ENCODE measurements at regions not wholly inside any gene's neighbourhood (a gene's known extent, or its start where the extent isn't known, plus 50 kb on each side); places are given as distances from the start of the nearest gene placed in this dataset.
"Not testable (repeated sequence)": the region's sequence is repeated elsewhere in the genome, so short reads cannot be mapped to it uniquely, and the experiment has no call there.

DNA sequence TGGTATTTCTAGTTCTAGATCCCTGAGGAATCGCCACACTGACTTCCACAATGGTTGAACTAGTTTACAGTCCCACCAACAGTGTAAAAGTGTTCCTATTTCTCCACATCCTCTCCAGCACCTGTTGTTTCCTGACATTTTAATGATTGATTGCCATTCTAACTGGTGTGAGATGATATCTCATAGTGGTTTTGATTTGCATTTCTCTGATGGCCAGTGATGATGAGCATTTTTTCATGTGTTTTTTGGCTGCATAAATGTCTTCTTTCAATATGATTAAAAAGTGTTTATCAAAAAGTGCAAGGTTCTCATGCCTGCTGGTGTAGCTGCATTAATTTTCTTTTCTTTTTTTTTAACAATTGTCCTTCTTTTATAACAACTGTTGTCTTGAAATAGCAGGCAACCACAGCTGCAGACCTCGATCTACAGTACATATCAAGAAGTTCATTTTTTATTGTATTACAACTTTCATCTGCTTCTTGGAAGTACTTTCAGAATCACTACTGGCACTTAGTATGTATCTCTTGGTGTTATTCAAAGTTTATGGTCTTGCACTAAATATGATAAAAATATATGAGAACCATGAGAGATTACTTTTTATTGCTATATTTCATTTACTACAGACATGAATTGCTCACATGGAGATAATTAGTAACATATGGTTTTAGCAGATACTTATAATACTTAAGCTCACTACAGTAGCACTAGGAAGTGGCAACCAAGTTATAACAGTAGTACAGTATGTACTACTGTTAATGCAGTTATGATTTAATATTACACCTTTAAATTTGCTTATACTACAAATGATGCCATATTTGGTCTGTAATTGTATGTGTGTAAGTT is 358.0 kb downstream of the ETV1 start:
- not testable (repeated sequence) for ATAC-seq; DNase-seq (ENCODE audit: low spot score)

DNA sequence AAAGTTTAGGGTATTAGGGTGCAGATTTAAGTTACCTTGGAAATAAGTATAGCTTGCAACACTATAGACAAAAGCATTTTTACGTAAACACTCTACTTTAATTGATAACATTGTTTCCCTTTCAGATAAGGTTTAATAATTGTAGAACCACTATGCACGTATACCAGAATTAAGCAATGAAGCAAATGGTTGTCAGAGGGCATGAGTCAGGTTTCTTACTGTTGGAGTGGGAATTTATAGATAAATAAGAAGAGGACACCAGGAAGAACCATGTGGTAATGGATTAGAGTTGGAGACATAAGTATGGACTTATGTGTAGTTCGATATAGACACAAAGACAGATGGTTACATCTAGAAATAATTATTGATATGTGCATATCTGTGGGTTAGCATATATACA is 355.6 kb downstream of the ETV1 start:
- no peak for DNase-seq (ENCODE audit: low spot score)
- ATAC-seq = no peak

- ATAC-seq = no peak
- DNase-seq (ENCODE audit: low spot score) = no peak
Observed at GRCh38 chr7:13639396-13639795, 350.1 kb downstream of the ETV1 start.

DNA sequence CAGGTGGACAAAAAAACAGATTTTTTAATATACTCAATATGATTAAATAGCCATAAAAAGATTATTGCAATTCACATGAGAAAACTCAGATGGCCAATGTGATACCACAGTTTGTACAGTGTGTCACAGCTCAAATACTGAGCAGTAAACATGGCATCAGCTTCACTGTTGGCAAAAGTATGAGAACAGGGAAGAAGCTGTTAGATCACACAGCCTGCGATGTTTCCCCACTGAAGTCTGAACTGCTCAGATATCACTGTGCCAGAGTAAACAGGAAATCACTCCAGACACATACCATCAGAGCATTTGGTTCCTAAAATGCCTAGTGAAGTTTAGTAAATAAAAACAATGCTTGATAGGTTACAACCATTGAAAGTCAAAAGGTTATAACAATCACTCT is 347.8 kb downstream of the ETV1 start:
- no peak for DNase-seq (ENCODE audit: low spot score)
- ATAC-seq = no peak

- ATAC-seq (no peak), DNase-seq (ENCODE audit: low spot score) (no peak)
Observed at GRCh38 chr7:13651167-13651566, 338.3 kb downstream of the ETV1 start.

- DNase-seq (ENCODE audit: low spot score) (no peak), ATAC-seq (no peak)
Observed at GRCh38 chr7:13656330-13656729, 333.1 kb downstream of the ETV1 start.

GRCh38 chr7:13673290-13673689 is 316.2 kb downstream of the ETV1 start:
- no peak for DNase-seq (ENCODE audit: low spot score)
- ATAC-seq = no peak

DNA sequence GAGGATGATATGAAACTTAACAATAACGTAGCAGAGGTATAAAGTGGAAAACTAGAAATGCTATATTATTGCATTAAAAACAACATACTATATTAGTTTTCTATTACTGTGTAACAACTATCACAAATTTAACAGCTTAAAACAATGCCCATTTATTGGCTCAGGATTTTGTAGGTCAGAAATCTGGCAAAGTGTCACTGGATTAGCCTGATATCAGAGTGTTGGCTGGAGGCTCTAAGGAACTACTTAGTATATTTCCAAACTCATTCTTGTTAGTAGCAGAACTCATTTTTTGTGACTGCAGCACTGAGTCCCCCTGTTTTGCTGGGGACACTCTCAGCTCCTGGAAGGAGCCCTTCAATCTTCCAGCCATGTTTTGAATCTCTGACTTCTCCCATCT is 306.8 kb downstream of the ETV1 start:
- no peak for ATAC-seq
- no peak for DNase-seq (ENCODE audit: low spot score)

DNA sequence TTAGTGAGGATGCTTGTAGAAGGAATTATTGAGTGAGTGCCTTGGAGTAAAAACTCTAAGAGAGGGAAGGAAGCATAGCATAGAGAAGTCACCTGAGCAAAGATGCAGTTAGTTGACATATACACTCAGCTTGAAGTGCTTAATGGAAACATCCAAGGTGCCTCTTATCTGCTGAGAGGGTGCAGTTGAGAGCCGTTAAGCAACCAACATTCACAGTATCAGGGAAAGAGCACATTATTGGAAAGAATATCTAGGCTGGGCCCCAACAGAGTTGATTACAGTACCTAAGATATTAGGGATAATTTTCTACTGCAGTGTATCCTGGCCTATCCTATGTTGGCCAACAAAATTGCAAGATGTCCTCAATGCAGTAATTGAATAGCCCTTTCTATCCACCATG is 302.0 kb downstream of the ETV1 start:
- no peak for DNase-seq (ENCODE audit: low spot score)
- ATAC-seq = no peak

DNA sequence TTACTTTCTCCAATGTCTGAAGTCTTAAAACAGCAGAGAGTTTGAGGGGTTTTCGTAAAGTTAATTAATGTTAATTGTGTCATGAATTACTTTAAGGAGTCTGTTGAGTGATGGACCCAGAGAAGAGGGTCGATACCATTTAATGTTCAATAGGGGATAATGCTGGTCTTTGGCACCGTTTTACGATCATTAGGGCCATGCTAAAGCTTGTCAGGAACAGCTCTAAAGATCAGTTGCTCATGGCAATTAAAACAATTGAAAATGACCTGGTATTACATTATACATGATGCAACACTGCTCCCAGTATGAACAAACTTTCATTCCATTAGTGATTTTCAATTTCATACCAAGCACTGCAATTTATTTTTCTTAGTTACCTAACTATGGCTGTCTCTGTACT is 296.9 kb downstream of the ETV1 start:
- no peak for DNase-seq (ENCODE audit: low spot score)
- no peak for ATAC-seq

DNA sequence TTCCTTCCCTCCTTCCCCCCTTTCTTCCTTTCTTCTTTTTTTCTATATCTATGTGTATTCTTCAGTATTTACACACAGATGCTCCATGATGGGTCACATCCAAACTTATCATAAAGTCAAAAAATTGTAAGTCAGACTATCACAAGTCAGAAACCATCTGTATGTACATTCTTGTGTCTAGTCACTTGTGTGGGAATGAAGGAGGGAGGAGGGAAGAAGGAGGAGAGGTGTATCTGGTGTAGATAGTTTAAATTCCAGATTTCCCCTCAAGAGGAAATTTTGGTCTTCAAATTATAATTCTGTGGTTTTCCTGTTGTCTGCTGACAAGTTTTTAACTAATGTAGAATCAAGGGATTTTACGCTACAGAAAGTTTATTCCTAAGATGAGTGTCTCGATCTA is 287.2 kb downstream of the ETV1 start:
- no peak for ATAC-seq
- no peak for DNase-seq (ENCODE audit: low spot score)

DNA sequence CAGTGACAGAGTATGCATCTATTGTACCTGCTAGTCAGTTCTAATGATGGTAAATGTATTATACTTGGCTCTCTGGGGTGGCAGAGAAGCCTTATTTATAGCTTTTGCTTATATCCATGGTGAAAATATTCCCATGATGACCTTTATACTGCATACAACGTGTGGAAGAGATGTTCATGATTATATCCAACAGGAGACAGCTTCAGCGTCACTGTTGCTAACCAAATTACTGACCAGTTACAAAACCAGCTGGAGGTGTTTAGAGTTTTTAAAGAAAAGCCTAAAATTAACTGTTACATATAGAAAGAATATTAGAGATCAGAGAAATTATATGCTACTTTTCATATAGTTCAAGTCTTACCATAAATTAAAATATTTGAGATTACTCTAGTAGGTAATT is 280.8 kb downstream of the ETV1 start:
- ATAC-seq (no peak), DNase-seq (ENCODE audit: low spot score) (no peak)

DNA sequence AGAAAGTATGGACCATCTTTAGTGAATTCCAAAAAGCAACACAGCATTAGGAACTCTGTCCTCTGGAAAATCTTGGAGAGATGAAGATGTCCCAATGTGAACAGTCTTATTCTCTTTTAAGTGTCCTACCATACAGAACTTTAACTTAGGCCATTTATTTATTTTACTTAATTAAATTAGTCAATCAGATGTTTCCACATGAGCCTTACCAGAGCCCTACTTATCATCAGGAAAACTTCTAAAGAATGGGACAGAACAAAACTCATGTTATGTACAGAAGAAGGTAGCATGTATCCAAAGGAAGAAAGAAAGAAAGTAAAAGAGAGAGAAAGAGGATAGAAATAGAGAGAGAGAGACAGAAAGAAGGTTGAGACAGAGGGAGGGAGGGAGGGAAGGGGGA is 276.4 kb downstream of the ETV1 start:
- DNase-seq (ENCODE audit: low spot score) (no peak), ATAC-seq (no peak)

GRCh38 chr7:13715534-13715933 is 273.9 kb downstream of the ETV1 start:
- ATAC-seq (no peak), DNase-seq (ENCODE audit: low spot score) (no peak)

GRCh38 chr7:13717031-13717430 is 272.4 kb downstream of the ETV1 start:
- ATAC-seq (no peak), DNase-seq (ENCODE audit: low spot score) (no peak)

GRCh38 chr7:13724191-13724976 is 265.1 kb downstream of the ETV1 start:
- ATAC-seq (no peak), DNase-seq (ENCODE audit: low spot score) (no peak)

DNA sequence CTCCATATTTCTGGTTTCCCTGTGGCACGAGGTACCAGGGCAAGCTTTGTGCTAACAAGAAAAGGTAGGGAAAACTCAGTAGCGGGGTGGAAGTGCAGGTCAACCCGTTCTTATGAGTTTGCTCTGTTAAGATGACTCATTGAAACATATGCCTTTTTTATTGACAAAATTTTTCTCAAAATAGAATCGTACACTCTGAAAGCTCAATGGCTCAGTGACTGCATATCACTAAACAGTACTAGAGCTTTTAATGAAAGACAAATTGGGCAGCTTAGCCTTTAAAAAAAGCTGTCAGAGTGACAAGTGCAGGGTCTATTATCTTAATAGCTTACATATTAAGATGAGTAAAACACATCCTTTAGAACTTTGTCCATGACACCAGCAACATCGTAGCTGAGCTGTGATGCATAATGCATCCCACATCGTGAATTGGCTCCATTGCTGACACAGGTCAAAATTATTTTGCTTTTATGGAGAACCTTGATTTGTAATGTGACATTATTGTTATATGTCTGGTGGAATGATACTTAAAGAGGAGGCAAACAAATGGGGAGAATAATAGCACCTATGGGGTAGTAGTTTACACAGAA is 264.4 kb downstream of the ETV1 start:
- no peak for DNase-seq (ENCODE audit: low spot score)
- no peak for ATAC-seq

DNA sequence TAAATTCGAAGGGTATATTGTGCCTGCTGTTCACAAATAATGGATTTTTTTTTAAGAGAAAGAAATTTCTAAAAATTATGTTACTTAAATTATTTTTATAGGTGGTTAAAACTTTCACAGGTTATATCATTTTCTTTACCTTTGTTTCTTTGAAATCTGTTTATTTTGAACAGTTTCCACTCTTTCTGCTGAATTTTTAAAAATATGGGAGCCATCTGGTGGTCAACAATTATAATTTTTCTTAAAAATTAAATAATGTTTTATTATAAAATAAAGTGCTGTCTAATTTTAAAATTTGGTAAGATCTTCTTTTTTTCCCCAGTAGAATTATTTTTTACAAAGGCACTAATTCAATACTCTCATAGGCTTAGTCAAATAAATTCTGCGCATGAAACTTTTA is 263.9 kb downstream of the ETV1 start:
- no peak for ATAC-seq
- DNase-seq (ENCODE audit: low spot score) = no peak

- no peak for DNase-seq (ENCODE audit: low spot score)
- no peak for ATAC-seq
Observed at GRCh38 chr7:13727279-13727678, 262.2 kb downstream of the ETV1 start.

- ATAC-seq (no peak), DNase-seq (ENCODE audit: low spot score) (no peak)
Observed at GRCh38 chr7:13727751-13728150, 261.7 kb downstream of the ETV1 start.

- not testable (repeated sequence) for ATAC-seq; DNase-seq (ENCODE audit: low spot score)
Observed at GRCh38 chr7:13728430-13728829, 261.0 kb downstream of the ETV1 start.

DNA sequence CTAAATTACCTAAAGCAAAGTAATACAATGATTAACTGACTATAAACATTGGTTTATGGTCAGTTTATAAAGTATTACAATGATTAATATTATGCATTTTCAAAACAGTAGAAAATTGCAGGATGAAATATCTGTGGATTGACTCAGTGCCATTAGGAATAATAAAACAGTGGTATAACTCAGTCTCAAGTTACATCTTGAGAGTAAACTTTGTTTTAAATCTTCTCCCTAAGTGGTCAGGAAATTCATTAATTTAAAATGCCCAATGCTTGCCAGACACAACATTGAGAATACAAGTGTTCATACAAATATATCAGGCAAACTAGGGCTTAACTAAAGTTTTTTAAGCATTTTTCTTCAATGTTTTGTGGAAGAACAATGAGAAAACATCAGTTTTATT is 257.8 kb downstream of the ETV1 start:
- no peak for DNase-seq (ENCODE audit: low spot score)

More for the DNA sequence above, 257.8 kb downstream of the ETV1 start:
- ATAC-seq = no peak

All from left lobe of liver (tissue), 2 donors.